ENCODE measurements at regions not wholly inside any gene's neighbourhood (a gene's known extent, or its start where the extent isn't known, plus 50 kb on each side); places are given as distances from the start of the nearest gene placed in this dataset.

- H3K4me1 ChIP-seq = no peaks in the 10 kb centered on the region
- H3K36me3 ChIP-seq = no peaks in the 10 kb centered on the region
- no peak overlapping the region for H3K4me3 ChIP-seq (replicated peaks in 1 of 3)
- TF ChIP-seq CTCF (IDR thresholded peaks at IDR 0.05) = no peak
- no peak for TF ChIP-seq POLR2A (IDR thresholded peaks at IDR 0.05)
- no peaks in the 10 kb centered on the region for H3K9me3 ChIP-seq
- intact Hi-C loops (cut with DNase I) = no loop called here
- H3K27me3 ChIP-seq = no peaks in the 10 kb centered on the region
- no peak overlapping the region for H3K27ac ChIP-seq
- DNase-seq = no peak
Measured at GRCh38 chr4:43337707-43338106, 445.2 kb downstream of the GRXCR1 start.

- Histone ChIP-seq H3K27me3 (no peaks in the 10 kb centered on the region), H3K36me3 (no peaks in the 10 kb centered on the region), H3K4me1 (no peaks in the 10 kb centered on the region), H3K9me3 (no peaks in the 10 kb centered on the region), H3K27ac (no peak overlapping the region), H3K4me3 (replicated peaks in 1 of 3) (no peak overlapping the region)
- no peak for DNase-seq
- TF ChIP-seq CTCF (IDR thresholded peaks at IDR 0.05) = no peak
- TF ChIP-seq POLR2A (IDR thresholded peaks at IDR 0.05) = no peak
- intact Hi-C loops (cut with DNase I) = no loop called here
Measured at GRCh38 chr4:43339435-43339834, 446.9 kb downstream of the GRXCR1 start.

GRCh38 chr4:43341741-43342140 lies 449.2 kb downstream of the GRXCR1 start:
- TF ChIP-seq POLR2A (IDR thresholded peaks at IDR 0.05) (no peak), CTCF (IDR thresholded peaks at IDR 0.05) (no peak)
- WGBS, 2 donors = 74 to 78% methylated on average over 2 of the region's 2 CpGs
- DNase-seq = no peak
- no peaks in the 10 kb centered on the region for H3K4me1 ChIP-seq
- H3K27ac ChIP-seq = no peak overlapping the region
- no peaks in the 10 kb centered on the region for H3K27me3 ChIP-seq
- no peak overlapping the region for H3K4me3 ChIP-seq (replicated peaks in 1 of 3)
- H3K9me3 ChIP-seq = no peaks in the 10 kb centered on the region
- no peaks in the 10 kb centered on the region for H3K36me3 ChIP-seq
- intact Hi-C loops (cut with DNase I) = no loop called here

- Histone ChIP-seq H3K36me3 (no peaks in the 10 kb centered on the region), H3K27ac (no peak overlapping the region), H3K27me3 (no peaks in the 10 kb centered on the region), H3K4me3 (replicated peaks in 1 of 3) (no peak overlapping the region), H3K9me3 (no peaks in the 10 kb centered on the region), H3K4me1 (no peaks in the 10 kb centered on the region)
- intact Hi-C loops (cut with DNase I) = no loop called here
- no peak for DNase-seq
- TF ChIP-seq POLR2A (IDR thresholded peaks at IDR 0.05) = no peak
- TF ChIP-seq CTCF (IDR thresholded peaks at IDR 0.05) = no peak
Measured at GRCh38 chr4:43343298-43343697, 450.8 kb downstream of the GRXCR1 start.

- Histone ChIP-seq H3K9me3 (no peaks in the 10 kb centered on the region), H3K4me3 (replicated peaks in 1 of 3) (no peak overlapping the region), H3K27me3 (no peaks in the 10 kb centered on the region), H3K4me1 (no peaks in the 10 kb centered on the region), H3K36me3 (no peaks in the 10 kb centered on the region), H3K27ac (no peak overlapping the region)
- no peak for TF ChIP-seq POLR2A (IDR thresholded peaks at IDR 0.05)
- TF ChIP-seq CTCF (IDR thresholded peaks at IDR 0.05) = no peak
- intact Hi-C loops (cut with DNase I) = no loop called here
- no peak for DNase-seq
- WGBS, 2 donors = 70 to 80% methylated on average over 3 of the region's 3 CpGs
Measured at GRCh38 chr4:43345323-43345925, 452.9 kb downstream of the GRXCR1 start.
